ENCODE measurements at regions not wholly inside any gene's neighbourhood (a gene's known extent, or its start where the extent isn't known, plus 50 kb on each side); places are given as distances from the start of the nearest gene placed in this dataset.

DNA sequence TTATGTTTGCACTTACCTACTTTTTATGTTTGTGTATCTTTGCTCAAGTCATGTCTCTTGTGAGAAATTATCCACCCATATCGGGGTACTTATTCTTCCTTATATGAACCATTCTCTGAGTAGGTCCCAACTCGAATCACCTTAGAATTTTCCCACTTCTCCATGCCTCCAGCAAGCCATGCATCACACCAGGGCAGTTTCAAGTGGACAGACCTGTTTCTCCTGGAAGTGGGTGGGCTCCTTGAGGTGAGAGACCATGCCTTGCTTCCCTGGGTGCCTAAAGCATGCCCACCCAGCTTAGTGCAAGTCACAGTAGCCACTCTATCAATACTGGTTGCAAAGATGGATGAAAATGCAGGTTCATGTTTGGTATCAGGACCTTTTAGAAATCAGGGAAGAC, 187.2 kb downstream of the KIT start:
- no peaks in the 10 kb centered on the region for H3K9me3 ChIP-seq
- H3K4me1 ChIP-seq = no peaks in the 10 kb centered on the region
- H3K27ac ChIP-seq = no peak overlapping the region
- WGBS, 2 donors (ENCODE audit: low coverage in 1 of 2) = 61 to 70% methylated on average over 2 of the region's 2 CpGs
- in situ Hi-C loops (cut with MboI; ENCODE audit: low pct_ligation_motif_present in 1 of 4, low pct_unique_long_range_greater_than_20kb in 1 of 4, low sequenced_read_pairs in 3 of 4) (loop anchor here in 1 of 4 donors (25.0 kb wide), 1 partner anchor 533 kb away; no protein-coding TSS in a partner anchor), intact Hi-C loops (cut with DNase I; ENCODE audit: low total_unique reads) (no loop called here)
- TF ChIP-seq POLR2A (IDR thresholded peaks at IDR 0.05) (no peak), EP300 (IDR thresholded peaks at IDR 0.05; ENCODE audit: low read depth) (no peak), POLR2AphosphoS5 (IDR thresholded peaks at IDR 0.05) (no peak)
- TF ChIP-seq, protein P1, sequence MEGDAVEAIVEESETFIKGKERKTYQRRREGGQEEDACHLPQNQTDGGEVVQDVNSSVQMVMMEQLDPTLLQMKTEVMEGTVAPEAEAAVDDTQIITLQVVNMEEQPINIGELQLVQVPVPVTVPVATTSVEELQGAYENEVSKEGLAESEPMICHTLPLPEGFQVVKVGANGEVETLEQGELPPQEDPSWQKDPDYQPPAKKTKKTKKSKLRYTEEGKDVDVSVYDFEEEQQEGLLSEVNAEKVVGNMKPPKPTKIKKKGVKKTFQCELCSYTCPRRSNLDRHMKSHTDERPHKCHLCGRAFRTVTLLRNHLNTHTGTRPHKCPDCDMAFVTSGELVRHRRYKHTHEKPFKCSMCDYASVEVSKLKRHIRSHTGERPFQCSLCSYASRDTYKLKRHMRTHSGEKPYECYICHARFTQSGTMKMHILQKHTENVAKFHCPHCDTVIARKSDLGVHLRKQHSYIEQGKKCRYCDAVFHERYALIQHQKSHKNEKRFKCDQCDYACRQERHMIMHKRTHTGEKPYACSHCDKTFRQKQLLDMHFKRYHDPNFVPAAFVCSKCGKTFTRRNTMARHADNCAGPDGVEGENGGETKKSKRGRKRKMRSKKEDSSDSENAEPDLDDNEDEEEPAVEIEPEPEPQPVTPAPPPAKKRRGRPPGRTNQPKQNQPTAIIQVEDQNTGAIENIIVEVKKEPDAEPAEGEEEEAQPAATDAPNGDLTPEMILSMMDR (IDR thresholded peaks at IDR 0.05) = no peak
- H3K27me3 ChIP-seq = no peaks in the 10 kb centered on the region
- DNase-seq = no peak
- no peaks in the 10 kb centered on the region for H3K36me3 ChIP-seq
- H3K4me3 ChIP-seq = no peak overlapping the region

DNA sequence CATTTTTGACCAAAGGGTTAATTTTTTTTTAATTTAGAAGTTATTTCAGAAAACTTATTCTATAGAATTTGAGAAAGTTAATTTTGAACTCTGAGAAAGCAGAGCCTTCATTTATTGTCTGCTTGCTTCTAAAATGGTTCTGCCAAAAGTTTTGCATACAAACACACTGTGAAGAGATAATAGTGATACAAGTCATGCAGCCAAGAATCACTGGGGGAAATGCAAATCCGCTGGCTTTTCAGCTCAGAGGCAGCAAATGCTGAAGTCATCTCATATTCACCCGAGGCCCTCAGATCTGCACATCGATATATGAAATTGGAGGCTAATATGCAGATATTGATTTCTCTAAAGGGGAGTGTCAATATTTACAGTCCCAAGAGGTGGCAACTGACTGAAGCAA, 186.2 kb downstream of the KIT start:
- no peaks in the 10 kb centered on the region for H3K9me3 ChIP-seq
- intact Hi-C loops (cut with DNase I; ENCODE audit: low total_unique reads) (no loop called here), in situ Hi-C loops (cut with MboI; ENCODE audit: low pct_ligation_motif_present in 1 of 4, low pct_unique_long_range_greater_than_20kb in 1 of 4, low sequenced_read_pairs in 3 of 4) (loop anchor here in 1 of 4 donors (25.0 kb wide), 1 partner anchor 532 kb away; no protein-coding TSS in a partner anchor)
- TF ChIP-seq EP300 (IDR thresholded peaks at IDR 0.05; ENCODE audit: low read depth) = no peak
- no peak for TF ChIP-seq POLR2A (IDR thresholded peaks at IDR 0.05)
- H3K27ac ChIP-seq = no peak overlapping the region
- no peaks in the 10 kb centered on the region for H3K36me3 ChIP-seq
- 70 to 86% methylated on average over 3 of the region's 3 CpGs for WGBS, 2 donors (ENCODE audit: low coverage in 1 of 2)
- no peaks in the 10 kb centered on the region for H3K4me1 ChIP-seq
- H3K4me3 ChIP-seq = no peak overlapping the region
- H3K27me3 ChIP-seq = no peaks in the 10 kb centered on the region
- DNase-seq = no peak

DNA sequence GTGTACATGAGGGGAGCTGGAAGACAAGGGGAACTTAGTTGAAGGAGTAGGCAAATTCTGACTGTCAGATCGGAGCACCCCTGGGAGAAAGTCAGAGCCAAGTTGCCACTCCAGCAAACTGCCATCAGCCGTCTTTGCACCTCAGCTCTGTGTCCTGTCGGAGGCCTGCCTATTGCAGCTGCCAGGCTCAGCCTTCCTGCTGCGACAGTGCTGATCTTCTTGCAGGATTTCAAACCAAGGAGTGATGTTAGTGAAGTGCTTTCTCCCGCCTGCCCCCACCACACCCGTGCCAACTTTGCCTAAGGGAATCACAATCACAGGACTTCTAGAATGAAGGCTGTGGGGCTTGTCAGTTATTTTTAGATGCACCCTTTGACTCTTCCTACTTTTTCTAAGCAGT, 185.3 kb downstream of the KIT start:
- in situ Hi-C loops (cut with MboI; ENCODE audit: low pct_ligation_motif_present in 1 of 4, low pct_unique_long_range_greater_than_20kb in 1 of 4, low sequenced_read_pairs in 3 of 4) = loop anchor here in 1 of 4 donors (25.0 kb wide), 1 partner anchor 531 kb away; no protein-coding TSS in a partner anchor
- H3K27ac ChIP-seq = no peak overlapping the region

GRCh38 chr4:54842656-54843055, 184.9 kb downstream of the KIT start:
- H3K4me1 ChIP-seq = no peaks in the 10 kb centered on the region
- H3K36me3 ChIP-seq = no peaks in the 10 kb centered on the region
- TF ChIP-seq POLR2AphosphoS5 (IDR thresholded peaks at IDR 0.05) (no peak), EP300 (IDR thresholded peaks at IDR 0.05; ENCODE audit: low read depth) (no peak), POLR2A (IDR thresholded peaks at IDR 0.05) (no peak)
- TF ChIP-seq, protein P1 (IDR thresholded peaks at IDR 0.05) = no peak
- no peak overlapping the region for H3K27ac ChIP-seq
- H3K27me3 ChIP-seq = no peaks in the 10 kb centered on the region
- H3K4me3 ChIP-seq = no peak overlapping the region
- no peaks in the 10 kb centered on the region for H3K9me3 ChIP-seq
- intact Hi-C loops (cut with DNase I; ENCODE audit: low total_unique reads) (no loop called here), in situ Hi-C loops (cut with MboI; ENCODE audit: low pct_ligation_motif_present in 1 of 4, low pct_unique_long_range_greater_than_20kb in 1 of 4, low sequenced_read_pairs in 3 of 4) (loop anchor here in 1 of 4 donors (25.0 kb wide), 1 partner anchor 530 kb away; no protein-coding TSS in a partner anchor)
- 58 to 59% methylated on average over 3 to 5 of the region's 5 CpGs for WGBS, 2 donors (ENCODE audit: low coverage in 1 of 2)
- DNase-seq = no peak

More for the DNA sequence above, 185.3 kb downstream of the KIT start:
- TF ChIP-seq, protein P1 (IDR thresholded peaks at IDR 0.05) = no peak
- TF ChIP-seq POLR2AphosphoS5 (IDR thresholded peaks at IDR 0.05) (no peak), POLR2A (IDR thresholded peaks at IDR 0.05) (no peak), EP300 (IDR thresholded peaks at IDR 0.05; ENCODE audit: low read depth) (no peak)
- H3K4me1 ChIP-seq = no peaks in the 10 kb centered on the region
- no peaks in the 10 kb centered on the region for H3K27me3 ChIP-seq
- intact Hi-C loops (cut with DNase I; ENCODE audit: low total_unique reads) = no loop called here
- 80 to 82% methylated on average over 1 to 6 of the region's 6 CpGs for WGBS, 2 donors (ENCODE audit: low coverage in 1 of 2)
- H3K4me3 ChIP-seq = no peak overlapping the region
- DNase-seq = no peak
- H3K9me3 ChIP-seq = no peaks in the 10 kb centered on the region
- H3K36me3 ChIP-seq = no peaks in the 10 kb centered on the region

- intact Hi-C loops (cut with DNase I; ENCODE audit: low total_unique reads) = no loop called here
- Histone ChIP-seq H3K27ac (no peak overlapping the region), H3K9me3 (no peaks in the 10 kb centered on the region), H3K27me3 (no peaks in the 10 kb centered on the region), H3K4me3 (no peak overlapping the region), H3K36me3 (no peaks in the 10 kb centered on the region), H3K4me1 (no peaks in the 10 kb centered on the region)
- in situ Hi-C loops (cut with MboI; ENCODE audit: low pct_ligation_motif_present in 1 of 4, low pct_unique_long_range_greater_than_20kb in 1 of 4, low sequenced_read_pairs in 3 of 4) = loop anchor here in 1 of 4 donors (25.0 kb wide), 1 partner anchor 530 kb away; no protein-coding TSS in a partner anchor
- DNase-seq = no peak
- TF ChIP-seq POLR2AphosphoS5 (IDR thresholded peaks at IDR 0.05) = no peak
- TF ChIP-seq EP300 (IDR thresholded peaks at IDR 0.05; ENCODE audit: low read depth) = no peak
- TF ChIP-seq POLR2A (IDR thresholded peaks at IDR 0.05) = no peak
- TF ChIP-seq, protein P1 (IDR thresholded peaks at IDR 0.05) = no peak
- WGBS, 2 donors (ENCODE audit: low coverage in 1 of 2) = 67 to 100% methylated on average over 1 of the region's 1 CpG
These were observed 184.5 kb downstream of the KIT start for GRCh38 chr4:54842226-54842625.

Measured in transverse colon (tissue), 4 donors.